Heart right ventricle (tissue), 16 donors: ENCODE measurements at regions not wholly inside any gene's neighbourhood (a gene's known extent, or its start where the extent isn't known, plus 50 kb on each side); places are given as distances from the start of the nearest gene placed in this dataset.

ENCODE experiments used
- ATAC-seq, 8 donors: fragments of 200-7000 bp; cut with Tn5 transposase; one replicate each; pipeline ENCODE4 v1.9.1; 2020; ENCODE audit warnings: mild to moderate bottlenecking in 8 of 8, moderate library complexity in 8 of 8, moderate number of reproducible peaks in 1 of 8
- DNase-seq, 2 donors: peaks; one replicate each; pipeline ENCODE4 v3.0.0-alpha.2; 2020
- H3K27ac ChIP-seq, 10 donors: fragments of 200-600 bp; sonication (generic) in 2 of 10; one replicate each; pipeline versions ENCODE4 v1.5.0 to v1.8.0; 2020 to 2022; ENCODE audit warnings: mild to moderate bottlenecking in 3 of 10
- H3K27me3 ChIP-seq, 7 donors: fragments of 200-600 bp; one replicate each; pipeline ENCODE4 v1.8.0; 2021 to 2022; ENCODE audit warnings: mild to moderate bottlenecking in 2 of 7
- H3K36me3 ChIP-seq, 9 donors: fragments of 200-600 bp; sonication (generic) in 1 of 9; one replicate each; pipeline versions ENCODE4 v1.5.0 to v1.8.0; 2020 to 2022; ENCODE audit warnings: mild to moderate bottlenecking in 2 of 9
- H3K4me1 ChIP-seq, 9 donors: fragments of 200-600 bp; sonication (generic) in 1 of 9; one replicate each; pipeline versions ENCODE4 v1.5.0 to v1.8.0; 2020 to 2022; ENCODE audit warnings: mild to moderate bottlenecking in 4 of 9
- H3K4me3 ChIP-seq, 10 donors: fragments of 200-600 bp; sonication (generic) in 2 of 10; one replicate each; pipeline versions ENCODE4 v1.5.0 to v1.8.0; 2020 to 2022; ENCODE audit warnings: mild to moderate bottlenecking in 7 of 10, moderate library complexity in 2 of 10
- H3K9me3 ChIP-seq, 11 donors: fragments of 200-600 bp in 10 of 11; sonication (generic) in 2 of 11; one replicate each; pipeline versions ENCODE4 v1.5.0 to v1.8.0; 2013 to 2022; ENCODE audit warnings: mild to moderate bottlenecking in 2 of 11, control low read depth in 1 of 11, moderate library complexity in 1 of 11
- CTCF ChIP-seq, 9 donors: fragments of 200-600 bp; sonication (generic) in 2 of 9; IDR thresholded peaks; one replicate each; pipeline versions ENCODE4 v1.5.0 to v1.8.0; 2021 to 2022; ENCODE audit warnings: antibody characterized with exemption in 9 of 9, mild to moderate bottlenecking in 5 of 9, moderate library complexity in 1 of 9
- WGBS, 2 donors: extraction: QIAGEN DNeasy Blood & Tissue Kit; methylation state at CpG; one replicate each; pipeline ENCODE4 v1.1.7; 2013; ENCODE audit warnings: inconsistent platforms in 1 of 2; 5-methylcytosine and 5-hydroxymethylcytosine counted together
- intact Hi-C, 10 donors: fragments of 100-400 bp; cut with DNase I; formaldehyde crosslinking; loops; one replicate each; pipeline versions ENCODE4 v1.11.1 to v1.14.2; 2022
- donor health status: Arrhythmogenic right ventricular cardiomyopathy.
- donor health status: ischemic (EF 13 %, LVEDD 7.1; RV severe dilation, severe dysfunction).
- donor health status: healthy with polysubstance abuse.
- donor health status: DM: no; HTN: yes; CAD: no.
- donor health status: DM: no; HTN: no; CAD: no.
- donor health status: ischemic (EF 25% LVEDD 6.9; RV normal size, moderate dysfunction).
- donor health status: ischemic (EF 25% LVEDD 5.7; RV mildly dilated, moderate dysfunction).
- donor health status: healthy.
- donor health status: DM: yes; HTN: yes; CAD: no.
- donor health status: Ischemic cardiomyopathy.
- donor health status: ischemic (EF 35%, LVEDD 5.7; RV mildly dilated, moderate dysfunction).
- donor health status: nonischemic (EF 11% LVEDD 7.7; RV severe dilation, severe dysfunction).
- donor health status: DM: yes; HTN: yes; CAD: no.
- donor health status: PGD.
- donor health status: ischemic (EF 29% LVEDD 5.4; RV normal size, mild dysfunction).
- donor health status: nonischemic (EF 23%, LVEDD 6.1; RV moderate dilation, normal function).

DNA sequence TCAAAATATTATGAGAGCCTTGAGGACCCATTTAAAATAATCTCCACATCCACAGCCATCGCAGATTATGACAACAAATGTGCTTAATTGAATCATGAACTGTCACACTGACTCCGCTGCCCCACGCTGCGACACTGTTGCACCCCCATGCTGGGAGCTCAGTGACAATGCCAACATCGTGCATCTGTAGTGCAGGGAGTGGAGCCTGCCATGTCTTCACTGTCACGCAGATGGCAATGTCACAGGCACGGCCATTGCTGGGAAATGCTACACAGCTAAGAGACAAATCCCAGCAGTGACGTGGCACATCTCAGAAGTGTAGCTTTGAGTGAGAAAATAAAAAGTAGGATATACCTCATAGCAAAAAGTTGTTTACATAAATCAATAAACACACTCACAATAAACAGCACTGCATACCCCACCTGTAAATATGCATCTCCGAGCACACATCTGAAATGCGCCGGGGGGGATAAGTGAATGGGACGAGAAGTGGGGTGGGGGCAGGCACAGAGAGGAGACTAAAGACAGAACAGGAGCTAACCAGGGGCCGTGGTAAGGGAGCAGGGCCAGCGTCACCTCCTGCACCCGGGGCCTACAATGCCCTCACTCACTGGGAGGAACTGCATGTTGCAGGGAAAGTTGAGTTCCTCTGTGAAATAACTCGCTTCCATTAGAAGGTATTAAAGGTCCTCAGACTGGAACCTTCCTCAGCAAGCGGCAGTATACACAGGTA is 349.9 kb downstream of the THBS2 start:
- peaks cover 0 to 17% (median 0%) of the 10 kb centered on the region in 11 donors for H3K9me3 ChIP-seq
- no peak overlapping the region for H3K27ac ChIP-seq
- no peak for TF ChIP-seq CTCF (IDR thresholded peaks at IDR 0.05)
- no peaks in the 10 kb centered on the region for H3K36me3 ChIP-seq
- WGBS, 2 donors, result 86 to 87% methylated on average over 17 of the region's 17 CpGs
- peaks cover 0 to 9% (median 0%) of the 10 kb centered on the region in 7 donors for H3K27me3 ChIP-seq
- no peak for ATAC-seq
- H3K4me1 ChIP-seq, result no peaks in the 10 kb centered on the region
- intact Hi-C loops, result loop anchor here in 1 of 10 donors (5.0 kb wide), 1 partner anchor 614 kb away; no protein-coding TSS in a partner anchor
- H3K4me3 ChIP-seq, result no peak overlapping the region
- no peak for DNase-seq

GRCh38 chr6:168902075-168902474 is 351.6 kb downstream of the THBS2 start:
- DNase-seq (no peak), ATAC-seq (no peak)
- peaks cover 0 to 9% (median 0%) of the 10 kb centered on the region in 7 donors for H3K27me3 ChIP-seq
- H3K36me3 ChIP-seq, result no peaks in the 10 kb centered on the region
- peaks cover 0 to 11% (median 0%) of the 10 kb centered on the region in 11 donors for H3K9me3 ChIP-seq
- 73 to 84% methylated on average over 6 of the region's 6 CpGs for whole genome bisulfite sequencing, 2 donors
- H3K4me1 ChIP-seq, result no peaks in the 10 kb centered on the region
- no peak overlapping the region for H3K27ac ChIP-seq
- H3K4me3 ChIP-seq, result no peak overlapping the region
- TF ChIP-seq CTCF (IDR thresholded peaks at IDR 0.05), result no peak
- intact Hi-C loops, result loop anchor here in 1 of 10 donors (5.0 kb wide), 1 partner anchor 615 kb away; no protein-coding TSS in a partner anchor

DNA sequence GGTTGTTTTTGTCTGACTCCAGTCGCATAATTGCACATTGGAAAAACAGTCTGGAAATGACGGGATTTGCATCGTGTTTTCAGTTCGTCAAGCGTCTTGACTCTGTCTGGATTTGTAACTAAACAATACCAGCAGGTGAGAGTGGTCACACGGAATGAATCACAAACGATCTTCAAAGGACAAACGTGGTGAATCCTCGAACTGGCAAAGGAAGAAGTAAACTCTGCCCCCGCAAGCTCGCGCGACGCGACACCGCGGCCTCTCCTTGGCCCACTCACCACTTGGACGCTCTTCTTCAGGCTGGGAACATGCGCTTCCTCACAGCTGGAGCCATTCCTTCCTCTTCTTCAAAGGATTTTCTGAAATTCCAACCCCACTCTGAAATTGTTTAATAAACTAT is 352.6 kb downstream of the THBS2 start:
- DNase-seq (no peak), ATAC-seq (no peak)
- H3K36me3 ChIP-seq, result no peaks in the 10 kb centered on the region
- H3K27me3 ChIP-seq, result peaks cover 0 to 9% (median 0%) of the 10 kb centered on the region in 7 donors
- H3K4me3 ChIP-seq, result no peak overlapping the region
- H3K27ac ChIP-seq, result no peak overlapping the region
- TF ChIP-seq CTCF (IDR thresholded peaks at IDR 0.05), result no peak
- H3K9me3 ChIP-seq, result peaks cover 0 to 9% (median 0%) of the 10 kb centered on the region in 11 donors
- H3K4me1 ChIP-seq, result no peaks in the 10 kb centered on the region
- 91 to 92% methylated on average over 19 of the region's 19 CpGs for WGBS, 2 donors
- intact Hi-C loops, result loop anchor here in 1 of 10 donors (5.0 kb wide), 1 partner anchor 616 kb away; no protein-coding TSS in a partner anchor

GRCh38 chr6:168896321-168896720 is 357.3 kb downstream of the THBS2 start:
- no peaks in the 10 kb centered on the region for H3K36me3 ChIP-seq
- H3K27me3 ChIP-seq, result peaks cover 0 to 5% (median 3%) of the 10 kb centered on the region in 7 donors
- no peak for DNase-seq
- H3K27ac ChIP-seq, result no peak overlapping the region
- TF ChIP-seq CTCF (IDR thresholded peaks at IDR 0.05), result no peak
- peaks cover 0 to 9% (median 0%) of the 10 kb centered on the region in 11 donors for H3K9me3 ChIP-seq
- intact Hi-C loops, result loop anchor here in 2 of 10 donors (5.0 to 10.0 kb wide), 3 partner anchors 626 to 801 kb away; no protein-coding TSS in a partner anchor
- ATAC-seq, result no peak
- no peak overlapping the region for H3K4me3 ChIP-seq
- WGBS, 2 donors, result 67 to 73% methylated on average over 9 of the region's 9 CpGs
- peaks cover 0 to 12% (median 0%) of the 10 kb centered on the region in 9 donors for H3K4me1 ChIP-seq
